Ascending aorta (tissue), 2 donors: ENCODE measurements at regions not wholly inside any gene's neighbourhood (a gene's known extent, or its start where the extent isn't known, plus 50 kb on each side); places are given as distances from the start of the nearest gene placed in this dataset.

Experiments used
- DNase-seq, 2 donors: peaks; one replicate each; pipeline ENCODE4 v3.0.0-alpha.2; 2019; ENCODE audit warnings: low spot score in 2 of 2
- H3K27ac ChIP-seq, 2 donors: fragments of 200-600 bp; sonication (generic); one replicate each; pipeline ENCODE4 v1.5.1; 2016 to 2017; ENCODE audit warnings: mild to moderate bottlenecking in 1 of 2
- H3K27me3 ChIP-seq: fragments of 200-600 bp; sonication (generic); one replicate; pipeline ENCODE4 v1.5.1; 2017
- H3K36me3 ChIP-seq, 2 donors: fragments of 200-600 bp; sonication (generic); one replicate each; pipeline ENCODE4 v1.5.1; 2016
- H3K4me1 ChIP-seq, 2 donors: fragments of 200-600 bp; sonication (generic); one replicate each; pipeline ENCODE4 v1.5.1; 2016 to 2017; ENCODE audit warnings: mild to moderate bottlenecking in 1 of 2
- H3K4me3 ChIP-seq, 2 donors: fragments of 200-600 bp; sonication (generic); one replicate each; pipeline ENCODE4 v1.5.1; 2016 to 2017; ENCODE audit warnings: mild to moderate bottlenecking in 1 of 2
- H3K9me3 ChIP-seq, 2 donors: fragments of 200-600 bp; sonication (generic); one replicate each; pipeline ENCODE4 v1.5.1; 2016
- intact Hi-C: fragments of 100-400 bp; cut with DNase I; formaldehyde crosslinking; loops from one replicate; pipeline ENCODE4 v1.15.1; 2023
- TF ChIP-seq, protein P1 (sequence below), 3 experiments: fragments of 200-600 bp in 2 of 3; fragments of 450-650 bp in 1 of 3; sonication (generic) in 2 of 3; IDR thresholded peaks; one replicate each; pipeline ENCODE4 v1.5.1; 2016 to 2019; ENCODE audit warnings: antibody characterized with exemption in 3 of 3, mild to moderate bottlenecking in 1 of 3, moderate library complexity in 1 of 3

DNA sequence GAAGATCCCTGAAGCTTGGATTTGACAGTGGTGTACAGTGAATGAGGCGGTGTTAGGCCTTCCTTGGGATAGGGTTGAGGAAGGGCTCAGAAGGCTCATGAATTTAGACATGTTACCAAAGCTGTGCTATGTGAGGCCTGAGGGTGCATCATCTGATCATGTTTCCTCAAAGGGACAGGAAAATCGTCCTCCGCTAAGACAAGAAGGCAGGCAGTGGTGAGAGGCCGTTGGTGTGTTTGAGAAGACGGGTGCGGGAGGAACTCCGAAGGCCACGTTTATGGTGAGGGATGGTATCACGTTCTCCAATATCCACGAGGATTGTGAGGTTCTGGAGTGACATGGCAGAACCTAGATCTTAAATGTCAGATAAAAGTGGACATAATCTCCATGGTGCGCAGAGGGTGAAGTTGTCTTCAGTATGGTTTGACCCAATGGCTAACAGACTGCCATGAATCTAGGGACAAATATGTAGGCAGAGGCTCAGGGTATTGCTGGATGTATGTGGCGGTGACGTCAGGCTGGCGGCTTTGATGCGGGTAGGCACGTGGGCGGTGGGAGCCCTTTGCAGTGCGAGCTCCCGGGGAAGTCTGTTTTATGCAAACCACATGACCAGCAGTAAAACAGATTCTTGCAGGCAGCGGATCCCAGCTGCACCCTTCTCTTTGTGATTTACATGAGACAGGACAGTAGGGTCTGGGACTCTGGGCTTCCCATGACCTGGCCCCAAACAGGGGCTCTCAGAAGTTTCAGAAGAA, 242.3 kb upstream of the B3GAT1 start:
- intact Hi-C loops, result no loop called here
- no peak overlapping the region for H3K27ac ChIP-seq
- DNase-seq, result peak in 1 of 2 donors; percentile 39
- H3K36me3 ChIP-seq, result no peaks in the 10 kb centered on the region
- H3K4me1 ChIP-seq, result no peaks in the 10 kb centered on the region
- no peaks in the 10 kb centered on the region for H3K9me3 ChIP-seq
- no peaks in the 10 kb centered on the region for H3K27me3 ChIP-seq
- TF ChIP-seq, protein P1, sequence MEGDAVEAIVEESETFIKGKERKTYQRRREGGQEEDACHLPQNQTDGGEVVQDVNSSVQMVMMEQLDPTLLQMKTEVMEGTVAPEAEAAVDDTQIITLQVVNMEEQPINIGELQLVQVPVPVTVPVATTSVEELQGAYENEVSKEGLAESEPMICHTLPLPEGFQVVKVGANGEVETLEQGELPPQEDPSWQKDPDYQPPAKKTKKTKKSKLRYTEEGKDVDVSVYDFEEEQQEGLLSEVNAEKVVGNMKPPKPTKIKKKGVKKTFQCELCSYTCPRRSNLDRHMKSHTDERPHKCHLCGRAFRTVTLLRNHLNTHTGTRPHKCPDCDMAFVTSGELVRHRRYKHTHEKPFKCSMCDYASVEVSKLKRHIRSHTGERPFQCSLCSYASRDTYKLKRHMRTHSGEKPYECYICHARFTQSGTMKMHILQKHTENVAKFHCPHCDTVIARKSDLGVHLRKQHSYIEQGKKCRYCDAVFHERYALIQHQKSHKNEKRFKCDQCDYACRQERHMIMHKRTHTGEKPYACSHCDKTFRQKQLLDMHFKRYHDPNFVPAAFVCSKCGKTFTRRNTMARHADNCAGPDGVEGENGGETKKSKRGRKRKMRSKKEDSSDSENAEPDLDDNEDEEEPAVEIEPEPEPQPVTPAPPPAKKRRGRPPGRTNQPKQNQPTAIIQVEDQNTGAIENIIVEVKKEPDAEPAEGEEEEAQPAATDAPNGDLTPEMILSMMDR (IDR thresholded peaks at IDR 0.05), result no peak
- H3K4me3 ChIP-seq, result no peak overlapping the region

DNA sequence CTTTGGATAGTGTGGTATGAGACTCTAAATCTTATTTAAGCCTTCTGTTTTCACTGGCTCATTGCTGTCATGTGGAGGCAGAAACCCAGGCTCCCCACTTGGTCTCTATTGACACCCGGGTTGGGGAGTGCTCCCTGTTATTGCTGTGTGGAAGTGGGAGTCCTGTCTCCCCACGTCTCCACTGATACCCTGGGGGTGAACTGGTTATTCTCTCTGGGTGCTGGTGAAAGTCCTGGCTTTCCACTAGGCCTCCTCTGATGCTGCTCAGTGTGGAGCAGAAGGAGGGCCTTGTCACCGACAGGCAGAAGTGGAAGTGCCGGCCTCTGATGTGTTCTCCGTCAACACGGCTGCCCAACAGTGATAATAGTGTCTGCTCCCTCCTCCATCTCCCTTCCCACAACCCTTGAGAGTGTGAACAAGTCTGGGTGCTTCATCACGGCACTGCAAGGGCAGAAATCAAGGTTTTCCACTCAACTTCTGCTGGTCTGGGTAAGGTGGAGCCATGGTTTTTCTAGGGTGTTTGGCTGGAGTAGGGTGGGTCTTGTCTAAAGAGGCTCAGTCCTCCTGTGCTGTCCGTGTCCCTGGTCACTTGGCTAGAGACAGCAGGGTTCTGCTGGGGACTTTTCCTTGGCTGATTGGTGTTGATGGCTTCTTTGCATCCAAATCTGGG, 240.7 kb upstream of the B3GAT1 start:
- no peaks in the 10 kb centered on the region for H3K27me3 ChIP-seq
- intact Hi-C loops, result no loop called here
- H3K36me3 ChIP-seq, result no peaks in the 10 kb centered on the region
- H3K4me3 ChIP-seq, result no peak overlapping the region
- no peaks in the 10 kb centered on the region for H3K4me1 ChIP-seq
- H3K27ac ChIP-seq, result no peak overlapping the region
- DNase-seq, result peak in 1 of 2 donors; percentile 56
- TF ChIP-seq, protein P1 (IDR thresholded peaks at IDR 0.05), result no peak
- no peaks in the 10 kb centered on the region for H3K9me3 ChIP-seq

DNA sequence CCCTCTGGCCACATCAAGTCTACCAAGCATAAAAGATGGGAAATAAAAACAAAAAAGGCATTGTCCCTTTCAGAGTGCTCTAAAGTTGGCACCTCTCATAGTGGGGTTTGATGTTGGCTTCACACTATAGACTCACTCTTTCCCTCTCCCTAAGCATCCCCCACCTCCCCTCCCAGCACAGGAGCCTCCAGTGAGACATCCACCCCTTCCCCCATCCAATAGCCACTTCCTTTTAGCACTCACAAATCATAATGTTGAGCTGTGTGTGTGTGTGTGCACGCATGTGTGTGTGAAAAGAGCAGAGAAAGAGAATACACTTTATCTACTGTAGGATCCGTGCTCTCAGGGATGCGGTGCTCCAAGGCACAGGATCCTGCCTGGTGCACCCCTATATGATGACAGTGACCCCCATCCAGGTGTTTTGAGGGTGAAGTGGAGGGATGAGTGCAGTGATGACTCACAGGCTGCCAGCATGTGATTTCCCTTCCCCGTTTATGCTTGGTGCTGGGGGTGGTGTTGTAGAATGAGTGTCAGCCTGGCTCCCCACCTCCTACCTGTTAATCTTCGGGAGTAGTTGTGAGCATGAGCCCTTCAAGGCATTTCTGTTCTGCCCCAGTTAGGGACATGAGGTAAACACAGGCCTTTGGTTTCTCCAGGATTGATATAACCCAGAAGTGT, 235.2 kb upstream of the B3GAT1 start:
- intact Hi-C loops, result no loop called here
- H3K27ac ChIP-seq, result no peak overlapping the region
- no peak overlapping the region for H3K4me3 ChIP-seq
- DNase-seq, result peak in 1 of 2 donors; percentile 7
- H3K9me3 ChIP-seq, result no peaks in the 10 kb centered on the region
- no peaks in the 10 kb centered on the region for H3K4me1 ChIP-seq
- H3K36me3 ChIP-seq, result no peaks in the 10 kb centered on the region
- TF ChIP-seq, protein P1 (IDR thresholded peaks at IDR 0.05), result no peak
- no peaks in the 10 kb centered on the region for H3K27me3 ChIP-seq

DNA sequence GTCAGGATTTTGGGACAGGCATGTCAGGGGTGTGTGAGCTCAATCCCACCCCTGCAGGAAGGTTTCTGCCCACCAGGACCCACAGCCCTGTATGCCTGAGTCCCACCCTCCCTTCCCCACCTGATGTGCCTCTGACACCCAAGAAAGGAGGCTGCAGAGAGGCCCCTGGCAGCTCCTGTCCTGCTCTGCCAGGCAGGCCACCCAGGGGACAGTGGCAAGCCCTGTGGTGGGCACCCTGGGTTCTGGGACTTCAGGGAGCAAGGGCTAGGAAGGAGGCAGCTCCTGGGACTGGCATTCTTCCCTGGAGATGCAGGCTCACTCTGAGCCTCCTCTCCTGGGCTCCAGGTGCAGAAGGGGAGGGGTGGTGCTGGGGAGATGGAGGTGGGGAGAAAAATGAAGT, 234.5 kb upstream of the B3GAT1 start:
- Histone ChIP-seq H3K27ac (no peak overlapping the region), H3K27me3 (no peaks in the 10 kb centered on the region), H3K4me1 (no peaks in the 10 kb centered on the region), H3K4me3 (no peak overlapping the region), H3K9me3 (no peaks in the 10 kb centered on the region), H3K36me3 (no peaks in the 10 kb centered on the region)
- intact Hi-C loops, result no loop called here
- DNase-seq, result peak in 1 of 2 donors; percentile 21
- TF ChIP-seq, protein P1 (IDR thresholded peaks at IDR 0.05), result no peak

DNA sequence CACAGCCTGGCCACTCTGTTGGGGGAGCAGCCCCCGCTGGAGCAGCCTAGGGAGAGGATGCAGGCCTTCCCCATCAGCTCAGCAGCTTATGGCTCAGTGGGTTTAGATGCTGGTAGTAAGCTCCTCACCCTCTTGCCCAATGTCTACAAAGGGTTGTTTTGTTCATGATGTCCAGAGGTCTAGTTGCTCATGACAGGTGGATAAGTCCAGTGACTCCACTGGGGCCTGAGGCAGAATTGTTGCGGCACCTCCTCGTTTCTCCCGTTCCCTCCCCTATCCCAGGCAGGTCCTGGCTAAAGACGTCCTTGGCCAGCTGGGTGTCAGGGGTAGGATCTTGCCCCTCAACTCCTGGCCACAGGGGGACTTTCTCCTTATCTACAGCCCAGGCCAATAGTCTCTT, 233.5 kb upstream of the B3GAT1 start:
- peak in 1 of 2 donors; percentile 27 for DNase-seq
- Histone ChIP-seq H3K27me3 (no peaks in the 10 kb centered on the region), H3K9me3 (no peaks in the 10 kb centered on the region), H3K4me3 (no peak overlapping the region), H3K27ac (no peak overlapping the region), H3K36me3 (no peaks in the 10 kb centered on the region), H3K4me1 (no peaks in the 10 kb centered on the region)
- TF ChIP-seq, protein P1 (IDR thresholded peaks at IDR 0.05), result no peak
- intact Hi-C loops, result no loop called here
